ENCODE measurements at regions not wholly inside any gene's neighbourhood (a gene's known extent, or its start where the extent isn't known, plus 50 kb on each side); places are given as distances from the start of the nearest gene placed in this dataset.

- TF ChIP-seq, protein P1, sequence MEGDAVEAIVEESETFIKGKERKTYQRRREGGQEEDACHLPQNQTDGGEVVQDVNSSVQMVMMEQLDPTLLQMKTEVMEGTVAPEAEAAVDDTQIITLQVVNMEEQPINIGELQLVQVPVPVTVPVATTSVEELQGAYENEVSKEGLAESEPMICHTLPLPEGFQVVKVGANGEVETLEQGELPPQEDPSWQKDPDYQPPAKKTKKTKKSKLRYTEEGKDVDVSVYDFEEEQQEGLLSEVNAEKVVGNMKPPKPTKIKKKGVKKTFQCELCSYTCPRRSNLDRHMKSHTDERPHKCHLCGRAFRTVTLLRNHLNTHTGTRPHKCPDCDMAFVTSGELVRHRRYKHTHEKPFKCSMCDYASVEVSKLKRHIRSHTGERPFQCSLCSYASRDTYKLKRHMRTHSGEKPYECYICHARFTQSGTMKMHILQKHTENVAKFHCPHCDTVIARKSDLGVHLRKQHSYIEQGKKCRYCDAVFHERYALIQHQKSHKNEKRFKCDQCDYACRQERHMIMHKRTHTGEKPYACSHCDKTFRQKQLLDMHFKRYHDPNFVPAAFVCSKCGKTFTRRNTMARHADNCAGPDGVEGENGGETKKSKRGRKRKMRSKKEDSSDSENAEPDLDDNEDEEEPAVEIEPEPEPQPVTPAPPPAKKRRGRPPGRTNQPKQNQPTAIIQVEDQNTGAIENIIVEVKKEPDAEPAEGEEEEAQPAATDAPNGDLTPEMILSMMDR (conservative IDR thresholded peaks at IDR 0.05; ENCODE audit: low read length) = no peak
- TF ChIP-seq EZH2phosphoT487 (IDR thresholded peaks at IDR 0.05; ENCODE audit: borderline replicate concordance, low read depth, low read length) = no peak
Measured at GRCh38 chr11:41534391-41534790, 74.9 kb upstream of the LRRC4C start.

Data from OCI-LY7 (cell line).